Activated naive CD8-positive, alpha-beta T cell treated with anti-CD3 and anti-CD28 coated beads, Interleukin-2, amount 50 U/mL, for 24 hours (primary cell): ENCODE measurements at regions not wholly inside any gene's neighbourhood (a gene's known extent, or its start where the extent isn't known, plus 50 kb on each side); places are given as distances from the start of the nearest gene placed in this dataset.

Source experiments
- ATAC-seq: fragments of 150-1000 bp; cut with Tn5 transposase; one replicate; pipeline ENCODE4 v1.10.0; 2021
- DNase-seq: peaks from one replicate; pipeline ENCODE4 v3.0.0; 2021
- H3K27ac Mint-ChIP-seq: one replicate; pipeline ENCODE4 v1.8.0; 2021; ENCODE audit warnings: mild to moderate bottlenecking, mixed read lengths
- H3K27me3 Mint-ChIP-seq: one replicate; pipeline ENCODE4 v1.8.0; 2021; ENCODE audit warnings: mixed read lengths
- H3K36me3 Mint-ChIP-seq: one replicate; pipeline ENCODE4 v1.8.0; 2021; ENCODE audit warnings: low read depth, mixed read lengths
- H3K4me1 Mint-ChIP-seq: one replicate; pipeline ENCODE4 v1.8.0; 2021; ENCODE audit warnings: mixed read lengths
- H3K4me3 Mint-ChIP-seq: one replicate; pipeline ENCODE4 v1.8.0; 2021; ENCODE audit warnings: mild to moderate bottlenecking, moderate library complexity, mixed read lengths
- H3K9me3 Mint-ChIP-seq: one replicate; pipeline ENCODE4 v1.8.0; 2021; ENCODE audit warnings: mixed read lengths

DNA sequence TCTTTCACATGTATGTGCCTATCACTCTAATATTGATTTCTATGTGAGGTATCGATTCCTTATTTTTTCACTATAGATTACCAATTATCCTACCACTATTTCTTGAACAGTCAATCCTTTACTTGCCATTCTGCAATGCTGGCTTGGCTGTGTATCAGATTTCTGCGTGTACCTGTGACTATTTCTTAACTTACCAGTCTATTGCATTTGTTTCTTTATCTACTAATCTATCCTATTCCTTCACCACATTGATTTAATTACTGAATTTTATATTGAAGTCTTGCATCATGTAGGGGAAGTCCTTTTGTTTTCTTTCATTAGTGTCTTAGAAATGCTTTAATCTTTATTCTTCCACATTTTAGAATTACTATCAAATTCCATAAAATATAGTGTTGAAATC, 684.8 kb downstream of the LRRC70 start:
- Mint-ChIP-seq H3K4me3 (no peak overlapping the region), H3K4me1 (no peaks in the 10 kb centered on the region), H3K9me3 (peaks cover 5% of the 10 kb centered on the region), H3K36me3 (no peaks in the 10 kb centered on the region), H3K27me3 (no peaks in the 10 kb centered on the region), H3K27ac (no peak overlapping the region)
- no peak for DNase-seq
- ATAC-seq: no peak

DNA sequence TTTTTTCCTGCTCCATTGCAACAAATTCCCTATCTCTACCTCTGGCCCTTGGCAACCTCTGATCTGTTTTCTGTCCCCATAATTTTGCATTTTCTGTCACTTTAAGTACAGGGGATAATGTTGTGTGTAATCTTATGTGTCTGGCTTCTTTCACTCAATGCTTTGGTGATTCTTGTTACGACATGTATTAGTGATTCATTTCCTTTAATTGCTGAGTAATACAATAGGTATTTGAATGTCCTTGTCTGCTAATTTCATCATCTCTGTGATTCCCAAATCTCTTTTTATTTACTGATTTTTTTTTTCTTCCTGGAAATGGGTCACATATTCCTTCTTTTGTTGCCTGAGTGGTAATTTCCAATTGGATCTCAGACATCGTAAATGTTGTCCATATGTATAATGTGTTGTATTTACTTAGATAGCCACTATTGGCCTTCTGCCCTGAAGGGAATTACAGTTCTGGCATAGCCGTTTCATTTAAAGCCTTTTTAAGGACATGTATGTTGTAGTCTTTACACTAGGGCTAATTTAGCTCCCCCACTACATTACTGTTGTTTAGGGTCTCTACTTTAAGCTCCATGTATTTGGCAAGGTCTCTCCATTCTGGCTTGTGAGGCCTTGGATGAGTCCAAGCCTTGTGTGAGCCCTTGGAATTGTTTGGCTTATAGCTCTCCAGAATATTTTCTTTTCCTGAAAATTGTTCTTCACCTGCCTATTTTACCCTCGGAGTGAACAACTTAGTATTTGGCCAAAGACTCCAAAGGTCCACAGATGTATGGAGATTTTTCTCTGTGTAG, 683.8 kb downstream of the LRRC70 start:
- H3K4me3 Mint-ChIP-seq: no peak overlapping the region
- ATAC-seq (no peak), DNase-seq (no peak)
- peaks cover 5% of the 10 kb centered on the region for H3K9me3 Mint-ChIP-seq
- no peaks in the 10 kb centered on the region for H3K36me3 Mint-ChIP-seq
- H3K27ac Mint-ChIP-seq: no peak overlapping the region
- no peaks in the 10 kb centered on the region for H3K4me1 Mint-ChIP-seq
- H3K27me3 Mint-ChIP-seq: no peaks in the 10 kb centered on the region

GRCh38 chr5:63261695-63262094, 683.1 kb downstream of the LRRC70 start:
- H3K36me3 Mint-ChIP-seq: no peaks in the 10 kb centered on the region
- no peak overlapping the region for H3K4me3 Mint-ChIP-seq
- H3K27me3 Mint-ChIP-seq: no peaks in the 10 kb centered on the region
- H3K27ac Mint-ChIP-seq: no peak overlapping the region
- ATAC-seq (no peak), DNase-seq (no peak)
- H3K4me1 Mint-ChIP-seq: no peaks in the 10 kb centered on the region
- H3K9me3 Mint-ChIP-seq: peaks cover 5% of the 10 kb centered on the region

GRCh38 chr5:63255594-63255993, 677.0 kb downstream of the LRRC70 start:
- DNase-seq (no peak), ATAC-seq (no peak)
- Mint-ChIP-seq H3K27ac (no peak overlapping the region), H3K27me3 (no peaks in the 10 kb centered on the region), H3K36me3 (no peaks in the 10 kb centered on the region), H3K4me1 (no peaks in the 10 kb centered on the region), H3K9me3 (peaks cover 6% of the 10 kb centered on the region), H3K4me3 (no peak overlapping the region)

- Mint-ChIP-seq H3K27ac (no peak overlapping the region), H3K27me3 (no peaks in the 10 kb centered on the region), H3K4me3 (no peak overlapping the region), H3K9me3 (peaks cover 5% of the 10 kb centered on the region), H3K4me1 (no peaks in the 10 kb centered on the region), H3K36me3 (no peaks in the 10 kb centered on the region)
- DNase-seq (no peak), ATAC-seq (no peak)
These were observed 672.3 kb downstream of the LRRC70 start for GRCh38 chr5:63250939-63251338.

DNA sequence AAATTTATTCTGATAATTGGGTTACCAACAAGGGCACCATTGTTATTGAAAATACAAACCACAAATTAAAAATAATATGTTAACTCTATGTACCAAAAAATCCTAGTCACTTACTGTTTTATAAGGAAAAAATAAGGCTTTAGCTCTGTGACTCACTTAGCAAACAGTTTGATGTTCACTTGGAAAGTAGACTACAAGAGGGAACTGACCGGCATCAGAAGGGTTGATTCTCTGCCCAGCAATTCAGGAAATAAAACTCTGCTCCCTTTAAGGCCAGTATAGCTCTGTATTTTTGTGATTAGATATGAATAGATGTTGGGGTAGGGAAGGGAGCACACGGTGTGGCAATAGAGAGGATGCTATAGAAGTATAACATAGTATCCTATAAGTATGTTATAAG, 671.3 kb downstream of the LRRC70 start:
- Mint-ChIP-seq H3K27ac (no peak overlapping the region), H3K4me1 (no peaks in the 10 kb centered on the region), H3K9me3 (peaks cover 3% of the 10 kb centered on the region), H3K36me3 (no peaks in the 10 kb centered on the region), H3K27me3 (no peaks in the 10 kb centered on the region), H3K4me3 (no peak overlapping the region)
- no peak for ATAC-seq
- DNase-seq: no peak

DNA sequence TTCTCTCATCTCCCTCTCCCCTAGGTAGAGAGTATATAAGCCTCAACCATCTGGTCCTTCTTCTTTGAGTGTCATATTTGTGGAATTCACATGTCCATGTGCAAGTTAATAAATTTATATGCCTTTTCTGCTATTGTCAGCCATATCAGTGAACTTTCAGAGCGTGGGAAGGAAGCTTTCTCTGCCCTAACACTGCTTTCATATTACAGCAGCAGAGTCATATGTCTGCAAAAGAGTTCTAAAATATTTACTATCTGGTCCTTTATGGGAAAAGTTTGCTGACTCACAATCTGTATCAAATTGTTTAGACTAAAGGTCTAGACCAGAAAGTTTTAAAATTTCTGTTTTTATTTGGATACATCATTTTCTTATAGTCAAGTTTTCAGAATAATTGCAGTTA, 669.0 kb downstream of the LRRC70 start:
- Mint-ChIP-seq H3K4me1 (no peaks in the 10 kb centered on the region), H3K9me3 (peaks cover 4% of the 10 kb centered on the region), H3K27me3 (no peaks in the 10 kb centered on the region), H3K36me3 (no peaks in the 10 kb centered on the region), H3K27ac (no peak overlapping the region), H3K4me3 (no peak overlapping the region)
- ATAC-seq (no peak), DNase-seq (no peak)

GRCh38 chr5:63245271-63245670, 666.7 kb downstream of the LRRC70 start:
- Mint-ChIP-seq H3K36me3 (no peaks in the 10 kb centered on the region), H3K4me3 (no peak overlapping the region), H3K27me3 (no peaks in the 10 kb centered on the region), H3K9me3 (peaks cover 4% of the 10 kb centered on the region), H3K27ac (no peak overlapping the region), H3K4me1 (no peaks in the 10 kb centered on the region)
- DNase-seq: no peak
- no peak for ATAC-seq

DNA sequence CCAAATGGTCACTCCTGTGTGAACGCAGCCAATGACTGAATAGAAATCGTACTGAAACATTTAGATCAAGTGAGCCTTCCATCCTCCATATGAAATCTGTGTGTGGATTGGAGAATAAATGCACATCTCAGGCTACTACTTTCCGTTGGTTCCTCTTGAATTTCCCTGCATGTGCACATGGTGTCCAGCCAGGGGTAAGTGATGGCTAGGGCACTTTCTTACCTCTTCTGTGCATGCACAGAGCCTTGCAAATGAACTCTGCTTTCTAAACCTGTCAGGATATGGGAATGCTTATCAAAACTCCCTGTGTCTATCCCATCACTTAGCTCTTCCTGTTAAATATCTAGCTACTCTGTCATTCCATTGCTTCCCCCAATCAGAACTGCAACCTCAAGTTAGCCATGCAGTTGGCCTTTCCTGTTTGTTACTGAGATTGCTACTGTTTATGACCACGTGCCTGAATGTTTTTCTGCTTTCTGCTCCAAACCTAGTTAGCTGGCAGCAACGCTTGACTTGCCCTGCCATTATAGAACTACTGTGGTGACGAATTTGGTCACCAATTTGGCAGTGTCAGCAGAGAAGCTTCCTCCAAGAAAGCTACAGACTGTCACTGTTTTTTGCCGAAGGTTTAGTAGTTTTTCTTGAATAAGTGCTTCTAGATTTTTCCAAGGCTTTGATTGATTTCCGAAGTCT, 661.6 kb downstream of the LRRC70 start:
- H3K4me1 Mint-ChIP-seq: no peaks in the 10 kb centered on the region
- peaks cover 4% of the 10 kb centered on the region for H3K9me3 Mint-ChIP-seq
- no peak for DNase-seq

DNA sequence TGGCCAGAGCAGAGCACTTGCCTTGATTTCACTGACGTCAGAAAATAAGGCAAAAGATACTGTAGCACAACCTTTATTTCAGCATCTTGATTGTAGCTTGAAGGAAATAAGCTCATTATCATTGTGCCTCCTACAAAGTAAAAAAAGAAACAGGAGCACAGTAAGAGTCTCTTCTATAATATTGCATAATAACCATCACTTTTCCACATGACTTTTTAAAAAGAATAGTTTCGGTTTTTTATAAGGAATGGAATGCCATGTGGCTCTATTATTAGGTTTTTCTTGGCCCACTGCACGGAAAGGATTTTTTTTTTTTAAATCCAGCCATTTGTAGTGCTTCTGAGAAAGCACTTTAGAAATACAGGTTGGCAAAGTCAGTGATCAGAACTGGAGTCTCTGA, 655.3 kb downstream of the LRRC70 start:
- Mint-ChIP-seq H3K27me3 (no peaks in the 10 kb centered on the region), H3K27ac (no peak overlapping the region), H3K9me3 (no peaks in the 10 kb centered on the region), H3K4me3 (no peak overlapping the region), H3K36me3 (no peaks in the 10 kb centered on the region), H3K4me1 (no peaks in the 10 kb centered on the region)
- no peak for DNase-seq
- ATAC-seq: no peak

More for the DNA sequence above, 661.6 kb downstream of the LRRC70 start:
- ATAC-seq: no peak
- Mint-ChIP-seq H3K27ac (no peak overlapping the region), H3K27me3 (no peaks in the 10 kb centered on the region), H3K4me3 (no peak overlapping the region), H3K36me3 (no peaks in the 10 kb centered on the region)

- Mint-ChIP-seq H3K4me1 (no peaks in the 10 kb centered on the region), H3K27me3 (no peaks in the 10 kb centered on the region), H3K27ac (no peak overlapping the region), H3K4me3 (no peak overlapping the region), H3K36me3 (no peaks in the 10 kb centered on the region), H3K9me3 (no peaks in the 10 kb centered on the region)
- DNase-seq (no peak), ATAC-seq (no peak)
These were observed 654.7 kb downstream of the LRRC70 start for GRCh38 chr5:63233361-63233760.

DNA sequence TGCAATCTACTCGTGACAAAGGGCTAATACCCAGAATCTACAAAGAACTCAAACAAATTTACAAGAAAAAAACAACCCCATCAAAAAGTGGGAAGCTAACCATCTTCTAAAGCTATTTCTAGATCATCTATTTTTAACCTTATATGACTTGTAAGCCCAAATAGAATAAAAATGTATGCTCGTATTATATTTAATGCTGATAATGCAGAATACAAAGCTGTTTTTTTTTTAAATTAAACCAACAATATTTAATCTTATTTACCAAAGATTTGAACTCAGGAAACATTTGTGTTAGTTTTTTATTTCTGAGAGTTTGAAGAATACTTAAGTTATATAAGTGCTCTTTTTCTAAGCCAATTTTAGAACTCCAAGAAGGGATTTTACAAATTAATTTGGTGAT, 652.1 kb downstream of the LRRC70 start:
- Mint-ChIP-seq H3K4me3 (no peak overlapping the region), H3K36me3 (no peaks in the 10 kb centered on the region), H3K27me3 (no peaks in the 10 kb centered on the region), H3K4me1 (no peaks in the 10 kb centered on the region), H3K9me3 (peaks cover 12% of the 10 kb centered on the region), H3K27ac (no peak overlapping the region)
- ATAC-seq (no peak), DNase-seq (no peak)

- DNase-seq (no peak), ATAC-seq (no peak)
- Mint-ChIP-seq H3K27ac (no peak overlapping the region), H3K4me1 (no peaks in the 10 kb centered on the region), H3K4me3 (no peak overlapping the region), H3K36me3 (no peaks in the 10 kb centered on the region), H3K27me3 (no peaks in the 10 kb centered on the region), H3K9me3 (peaks cover 12% of the 10 kb centered on the region)
These were observed 649.5 kb downstream of the LRRC70 start for GRCh38 chr5:63228154-63228553.

- Mint-ChIP-seq H3K4me3 (no peak overlapping the region), H3K36me3 (no peaks in the 10 kb centered on the region), H3K4me1 (no peaks in the 10 kb centered on the region), H3K27ac (no peak overlapping the region), H3K9me3 (no peaks in the 10 kb centered on the region), H3K27me3 (no peaks in the 10 kb centered on the region)
- DNase-seq (no peak), ATAC-seq (no peak)
These were observed 641.6 kb downstream of the LRRC70 start for GRCh38 chr5:63220244-63220643.

DNA sequence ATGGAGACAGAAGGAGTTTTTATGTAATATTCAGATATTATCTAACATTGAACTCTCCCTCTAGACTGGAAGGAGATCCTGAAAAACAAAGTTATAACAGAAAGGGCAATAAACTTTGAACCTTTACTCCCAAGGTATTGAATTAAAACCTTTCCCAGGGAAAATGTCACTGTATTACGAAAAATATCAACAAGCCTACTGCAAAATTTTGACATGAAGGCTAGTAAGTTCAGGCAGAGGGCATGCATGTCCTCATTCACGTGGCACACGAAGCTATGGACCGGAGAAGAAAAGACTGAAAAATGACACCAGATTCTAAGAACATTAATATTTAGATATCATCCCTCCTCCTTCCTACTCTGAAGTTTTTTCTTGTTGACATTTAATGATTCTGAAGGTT, 638.8 kb downstream of the LRRC70 start:
- no peak for ATAC-seq
- Mint-ChIP-seq H3K9me3 (no peaks in the 10 kb centered on the region), H3K4me3 (no peak overlapping the region), H3K27ac (no peak overlapping the region), H3K36me3 (no peaks in the 10 kb centered on the region), H3K27me3 (no peaks in the 10 kb centered on the region), H3K4me1 (no peaks in the 10 kb centered on the region)
- no peak for DNase-seq
